GM19351 (cell line): ENCODE measurements at regions not wholly inside any gene's neighbourhood (a gene's known extent, or its start where the extent isn't known, plus 50 kb on each side); places are given as distances from the start of the nearest gene placed in this dataset.
"Not testable (repeated sequence)": the region's sequence is repeated elsewhere in the genome, so short reads cannot be mapped to it uniquely, and the experiment has no call there.

Experiments used
- ATAC-seq: cut with Tn5 transposase; IDR thresholded peaks from one replicate; pipeline ENCODE4 v1.9.1; 2021; ENCODE audit warnings: mild to moderate bottlenecking, moderate library complexity; ENCODE audit not compliant: unreplicated experiment

DNA sequence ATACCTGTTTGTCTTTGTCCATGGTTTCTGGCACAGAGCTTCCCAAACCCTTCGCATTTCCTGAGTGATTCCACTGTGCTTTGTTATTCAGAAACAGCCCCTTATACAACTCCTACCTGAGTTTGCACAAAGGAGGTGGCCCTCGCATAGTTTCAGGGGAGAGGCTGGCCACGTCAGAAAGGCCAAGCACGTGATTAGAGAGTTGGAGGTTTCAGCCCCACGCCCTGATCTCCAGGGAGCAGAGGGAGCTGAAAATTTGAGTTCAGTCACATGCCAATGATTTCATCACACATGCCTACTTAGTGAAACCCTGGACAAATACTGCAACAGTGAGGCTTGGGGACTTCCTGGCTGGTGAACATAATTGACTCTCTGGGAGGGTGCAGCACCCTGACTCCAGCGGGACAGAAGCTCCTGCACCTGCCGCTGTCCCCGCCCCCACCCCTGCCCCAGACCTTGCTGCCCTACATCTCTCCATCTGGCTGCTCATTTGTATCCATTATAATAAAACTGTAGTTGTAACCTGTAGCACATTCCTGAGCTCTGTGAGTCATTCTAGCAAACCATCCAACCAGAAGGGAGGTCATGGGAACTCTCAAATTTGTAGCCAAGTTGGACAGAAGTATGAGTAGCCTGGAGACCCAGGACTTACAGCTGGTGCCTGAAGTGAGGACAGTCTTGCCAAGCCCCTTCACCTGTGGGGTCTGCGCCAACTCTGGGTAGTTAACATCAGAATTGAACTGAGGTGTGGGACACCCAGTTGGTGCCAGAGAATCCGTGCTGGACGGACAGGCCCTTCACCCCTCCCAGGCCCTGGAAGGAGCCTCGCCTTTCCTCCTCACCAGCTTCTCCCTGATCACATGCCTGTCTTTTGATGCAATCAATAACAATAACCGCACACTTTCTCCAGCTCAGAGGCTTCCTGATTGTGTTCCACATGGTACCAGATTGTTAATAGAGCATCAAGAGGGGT lies 224.3 kb downstream of the ANAPC1 start:
- no peak for ATAC-seq

DNA sequence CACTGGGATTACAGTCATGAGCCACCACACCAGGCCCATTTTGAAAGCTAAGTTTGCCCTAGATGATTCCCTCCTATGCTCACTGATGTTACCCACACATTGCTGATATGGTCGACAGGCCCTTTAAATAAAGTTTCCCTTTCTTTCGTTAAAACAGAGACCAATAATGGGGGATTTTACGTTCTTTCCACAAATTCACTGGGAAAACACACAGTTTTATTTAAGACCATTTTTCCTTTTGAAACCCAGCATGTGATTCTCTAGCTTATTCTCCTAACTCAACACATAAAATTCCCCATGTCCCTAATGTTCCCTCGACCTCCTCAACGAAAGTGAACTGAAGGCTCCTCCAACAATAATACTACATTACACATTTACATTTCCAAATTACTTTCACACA lies 223.2 kb downstream of the ANAPC1 start:
- ATAC-seq: no peak

DNA sequence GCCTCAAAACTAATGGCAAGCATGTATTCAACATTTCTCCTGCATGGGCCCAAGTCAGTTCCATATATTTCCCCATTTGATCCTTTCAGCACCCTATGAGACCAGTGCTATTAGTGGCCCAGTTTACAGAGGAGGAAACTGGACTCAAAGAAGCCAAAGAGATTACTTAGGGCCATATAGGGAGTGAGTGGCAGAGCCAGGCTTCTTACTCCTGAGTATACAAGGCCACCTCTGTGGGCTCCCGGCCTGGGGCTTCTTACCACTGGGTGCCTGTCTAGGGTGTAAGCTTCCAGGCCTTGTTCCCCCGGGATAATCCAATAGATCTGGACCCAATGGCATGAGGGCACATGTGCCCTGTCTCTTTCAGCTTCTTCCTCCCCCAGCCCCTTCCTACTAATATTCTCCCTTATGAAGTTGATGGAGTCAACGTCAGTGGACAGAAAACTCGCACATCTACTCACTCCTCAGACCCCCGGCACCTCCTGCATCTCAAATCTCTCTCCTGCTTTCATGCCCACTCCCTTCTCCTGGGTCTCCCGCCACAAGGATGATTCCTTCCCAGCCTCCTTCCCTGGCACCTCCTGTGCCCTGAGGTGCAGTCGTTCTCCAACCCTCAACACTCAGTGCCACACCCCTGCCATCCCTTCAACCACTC lies 222.6 kb downstream of the ANAPC1 start:
- ATAC-seq: no peak

DNA sequence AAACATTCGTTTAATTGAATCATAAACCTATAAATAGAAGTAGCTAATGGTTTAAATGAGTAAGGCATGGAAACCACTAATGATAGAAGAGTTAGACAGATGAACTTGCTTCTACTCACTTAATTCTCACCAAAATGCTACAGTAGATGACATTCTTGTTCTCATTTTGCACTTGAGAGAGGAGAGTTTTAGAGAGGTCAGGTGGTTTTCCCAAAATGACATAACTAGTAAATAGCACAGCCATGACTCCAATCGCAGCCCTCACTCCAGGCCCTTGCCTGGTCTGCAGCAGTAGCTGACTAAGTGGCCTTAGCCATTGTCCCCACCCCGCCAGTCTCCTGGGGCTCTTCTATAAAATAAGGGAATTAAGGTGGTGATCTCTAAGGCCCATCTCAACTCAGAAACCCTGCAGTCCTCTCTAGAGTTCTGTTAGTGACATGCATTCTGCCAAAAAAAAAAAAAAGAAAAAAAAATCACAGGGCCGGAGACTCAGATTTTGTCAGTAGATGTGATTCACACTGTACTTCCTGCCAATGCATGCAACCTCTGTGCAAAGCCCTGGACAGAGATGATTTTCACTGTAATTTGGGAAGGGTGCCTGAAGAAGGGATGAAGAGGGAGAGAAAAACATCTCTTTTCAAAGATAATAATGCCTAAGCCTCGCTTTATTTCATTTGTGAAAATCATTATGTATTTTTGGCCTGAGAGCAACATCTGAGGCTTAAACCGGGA lies 221.8 kb downstream of the ANAPC1 start:
- ATAC-seq: no peak

DNA sequence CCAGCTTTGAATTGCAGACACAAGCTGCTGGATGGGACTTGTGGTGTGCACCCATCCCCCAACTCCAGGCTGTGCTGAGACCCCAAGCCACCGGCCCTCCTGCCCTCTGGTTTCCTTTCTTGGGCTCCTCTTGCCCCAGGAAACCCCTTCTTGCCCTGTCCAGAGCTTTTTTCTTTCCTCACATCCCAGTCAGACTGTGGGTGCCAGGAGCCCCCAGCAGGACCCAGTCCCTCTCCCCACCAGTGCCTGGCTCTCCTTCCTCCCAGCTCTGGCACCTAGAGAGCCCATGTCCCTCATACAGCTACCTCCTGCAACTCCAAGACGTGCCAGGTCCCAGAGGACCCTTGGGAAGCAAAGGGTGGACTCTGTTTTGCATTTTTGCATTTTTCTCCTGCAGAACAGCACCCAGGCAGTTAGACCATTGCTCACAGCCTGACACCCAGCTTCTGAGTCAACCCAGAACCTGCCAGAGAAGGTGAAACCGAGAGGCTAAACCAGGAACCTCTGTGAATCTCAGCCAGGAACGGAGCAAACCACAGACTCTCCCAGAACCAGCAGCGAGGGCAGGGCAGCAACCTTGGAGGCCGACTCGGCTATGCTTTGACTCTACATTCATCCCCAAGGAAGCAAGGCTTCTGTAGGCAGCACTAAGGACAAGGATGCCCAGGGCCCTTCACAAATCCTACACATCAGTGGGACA lies 221.1 kb downstream of the ANAPC1 start:
- ATAC-seq: peak; percentile 94

DNA sequence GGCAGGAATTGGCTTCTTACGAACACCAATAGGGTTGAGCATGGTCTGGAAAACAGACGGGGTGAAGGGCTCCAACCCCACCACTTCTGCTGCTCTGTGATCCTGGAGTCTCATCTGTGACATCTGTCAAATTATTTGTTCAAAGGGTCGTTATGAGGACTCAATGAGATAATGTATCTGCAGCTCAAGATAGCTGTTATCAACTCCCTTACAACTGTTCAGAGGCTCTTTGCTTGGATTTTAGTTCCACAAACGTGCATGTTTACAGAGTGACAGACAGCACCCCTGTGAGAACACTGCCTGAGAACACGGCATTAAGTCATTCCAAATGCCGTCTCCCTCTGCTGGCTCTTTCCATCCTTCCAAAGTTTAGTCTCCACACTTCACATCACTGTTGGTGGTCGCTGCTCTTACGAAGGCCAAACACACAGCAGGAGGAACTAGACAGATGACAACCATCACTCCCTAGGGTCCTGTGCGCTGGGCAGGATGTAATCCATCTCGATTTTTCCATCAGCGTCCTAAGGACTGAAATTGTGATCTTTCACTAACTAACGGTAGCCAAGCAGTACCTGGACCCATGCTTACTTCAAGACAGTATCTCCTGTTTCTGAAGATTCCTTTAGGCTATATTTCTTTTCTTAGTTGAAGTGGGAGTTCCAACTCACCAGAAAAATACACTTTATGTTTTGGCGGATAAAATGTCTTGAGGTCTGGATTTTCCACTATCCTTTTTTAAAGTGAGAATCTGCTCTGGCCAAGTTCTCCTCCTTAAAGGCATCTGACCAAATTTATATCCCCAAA lies 220.3 kb downstream of the ANAPC1 start:
- ATAC-seq: no peak

DNA sequence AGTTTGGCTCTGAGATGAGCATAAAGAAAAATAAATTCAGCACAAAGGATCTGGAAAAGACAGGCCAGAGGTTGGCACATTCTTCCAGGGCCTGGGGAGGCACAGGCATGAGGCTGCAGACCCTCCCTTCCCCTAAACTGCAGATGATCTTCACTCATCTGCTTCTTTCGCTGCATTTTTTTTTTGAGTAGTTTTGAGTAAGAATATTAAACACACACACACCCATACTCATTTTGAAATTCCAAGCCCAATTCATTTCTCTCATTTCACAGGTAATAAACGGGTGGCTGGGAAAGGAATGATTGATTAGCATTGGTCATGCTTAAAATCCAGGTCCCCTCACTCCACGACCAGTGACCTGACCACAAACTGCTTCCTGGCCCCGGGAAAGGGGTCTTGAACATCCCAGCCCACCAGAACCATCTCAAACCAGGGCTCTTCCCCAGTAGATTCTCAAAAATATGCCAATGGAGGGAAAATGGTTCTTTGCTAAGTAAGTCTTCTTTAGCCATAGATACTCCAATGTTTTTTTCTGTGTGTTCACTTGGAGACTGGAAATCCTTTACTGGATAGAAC lies 219.6 kb downstream of the ANAPC1 start:
- no peak for ATAC-seq

DNA sequence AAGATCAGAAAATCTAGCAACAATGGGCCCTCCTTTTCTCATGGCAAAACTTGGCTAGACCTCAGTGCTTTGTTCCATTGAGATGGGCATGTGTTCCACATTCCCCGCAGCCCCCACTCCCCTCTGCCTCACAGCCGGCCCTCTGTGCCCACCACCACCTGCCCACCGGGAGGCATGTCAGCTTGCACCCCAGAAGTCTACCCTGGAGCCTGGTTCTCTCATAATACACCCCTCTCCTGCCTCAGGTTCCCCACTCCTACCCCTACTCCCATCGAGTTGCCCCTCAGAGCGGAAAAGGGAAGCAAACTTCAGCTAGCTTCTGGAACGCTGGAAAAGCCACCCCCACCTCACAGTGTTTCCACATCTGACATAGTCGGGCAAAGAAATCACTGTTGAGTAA lies 219.0 kb downstream of the ANAPC1 start:
- no peak for ATAC-seq

DNA sequence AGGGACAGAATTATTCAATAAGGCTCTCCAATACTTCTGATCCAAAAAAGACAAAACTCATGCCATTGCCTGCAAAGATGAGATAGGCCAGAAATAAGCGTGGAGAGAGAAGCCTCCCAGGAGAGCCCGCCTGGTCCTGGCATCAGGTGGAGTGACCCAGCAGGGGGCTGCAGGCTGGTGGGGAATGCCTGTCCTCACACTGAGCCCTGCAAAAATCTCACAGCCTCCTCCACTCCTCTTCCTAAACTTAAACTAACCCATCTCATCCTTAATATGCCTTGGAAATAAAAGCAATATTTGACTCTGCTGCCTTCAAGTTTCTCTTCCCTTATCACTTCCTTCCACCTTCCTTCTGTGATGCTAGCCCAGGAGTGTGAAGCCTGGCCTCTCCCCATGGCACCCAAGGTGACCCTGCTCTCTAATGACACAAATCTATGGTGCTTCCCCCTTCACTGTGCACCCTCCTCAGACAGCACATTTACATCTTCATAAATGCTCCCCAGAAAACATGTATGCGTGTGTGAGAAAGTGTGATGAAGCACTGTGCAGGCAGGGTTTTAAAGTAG lies 218.4 kb downstream of the ANAPC1 start:
- ATAC-seq: no peak

DNA sequence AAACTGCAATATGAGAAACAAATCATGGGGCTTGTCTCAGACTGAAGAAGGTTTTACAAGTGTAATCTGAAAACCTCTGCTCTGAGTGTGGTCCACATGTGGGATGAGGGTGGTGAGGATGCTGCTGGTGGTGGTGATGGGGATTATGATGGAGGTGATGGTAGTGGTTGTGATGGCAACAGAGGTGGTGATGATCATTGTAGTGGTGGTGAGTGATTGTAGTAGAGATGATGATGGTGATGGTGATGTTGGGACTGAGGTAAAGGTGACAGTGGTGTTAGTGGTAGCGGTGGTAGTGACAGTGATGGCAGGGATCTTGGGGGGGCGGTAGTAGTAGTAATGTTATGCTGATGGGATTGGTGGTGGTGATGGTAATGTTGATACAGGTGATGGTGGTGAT lies 217.8 kb downstream of the ANAPC1 start:
- ATAC-seq: no peak

DNA sequence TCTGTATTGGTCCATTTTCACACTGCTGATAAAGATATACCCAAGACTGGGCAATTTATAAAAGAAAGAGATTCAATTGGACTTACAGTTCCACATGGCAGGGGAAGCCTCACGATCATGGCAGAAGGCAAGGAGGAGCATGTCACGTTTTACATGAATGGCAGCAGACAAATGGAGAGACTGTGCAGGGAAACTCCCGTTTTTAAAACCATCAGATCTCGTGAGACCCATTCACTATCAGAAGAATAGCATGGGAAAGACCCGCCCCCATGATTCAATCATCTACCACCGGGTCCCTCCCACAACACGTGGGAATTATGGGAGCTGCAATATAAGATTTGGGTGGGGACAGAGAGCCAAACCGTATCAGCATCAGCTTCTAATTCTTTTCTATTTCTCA lies 217.0 kb downstream of the ANAPC1 start:
- ATAC-seq: no peak

DNA sequence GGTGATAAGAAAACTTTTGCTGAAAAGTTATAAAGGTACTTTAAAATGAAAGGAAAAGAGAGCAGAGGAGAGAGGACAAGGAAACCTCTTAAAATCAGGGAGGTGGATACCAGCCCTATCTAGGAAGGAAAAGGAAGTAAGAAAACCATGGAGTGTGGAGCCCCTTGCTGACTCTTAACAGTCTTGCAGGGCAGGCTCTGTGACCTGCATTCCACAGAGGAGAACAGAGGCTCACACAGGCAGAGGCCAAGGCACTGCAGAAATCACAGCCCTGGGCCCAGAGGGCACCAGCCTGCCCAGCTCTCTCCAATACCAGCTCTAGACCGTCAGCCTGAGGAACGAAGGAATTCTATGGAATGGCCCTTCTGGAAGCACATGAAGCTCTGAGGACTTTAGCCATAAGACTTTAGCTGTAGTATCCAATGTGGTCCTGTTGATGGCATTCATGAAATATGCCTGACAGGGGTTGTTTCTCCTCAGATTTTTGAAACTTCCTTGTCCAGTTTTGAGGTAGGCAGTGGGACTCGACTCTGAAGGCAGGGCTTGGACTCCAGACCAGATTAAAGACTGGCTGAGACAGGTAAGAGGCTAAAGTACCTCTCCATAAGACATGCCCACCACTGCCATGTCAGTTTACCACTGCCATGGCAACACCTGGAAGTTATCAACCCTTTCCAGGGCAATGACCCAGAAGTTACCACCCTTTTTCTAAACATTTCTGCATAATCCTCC lies 216.3 kb downstream of the ANAPC1 start:
- ATAC-seq: no peak

DNA sequence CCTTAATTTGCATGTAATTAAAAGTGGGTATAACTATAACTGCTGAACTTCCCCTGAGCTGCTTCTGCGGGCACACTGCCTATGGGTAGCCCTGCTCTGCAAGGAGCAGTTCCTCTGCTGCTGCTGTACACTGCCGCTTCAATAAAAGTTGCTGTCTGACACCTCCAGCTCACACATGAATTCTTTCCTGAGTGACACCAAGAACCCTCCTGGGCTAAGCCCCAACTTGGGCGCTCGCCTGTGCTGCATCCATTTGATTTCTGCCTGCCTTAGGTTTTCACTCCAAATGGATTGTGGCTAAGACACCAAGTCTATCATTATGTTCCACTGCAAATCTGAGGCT lies 215.7 kb downstream of the ANAPC1 start:
- ATAC-seq: no peak

DNA sequence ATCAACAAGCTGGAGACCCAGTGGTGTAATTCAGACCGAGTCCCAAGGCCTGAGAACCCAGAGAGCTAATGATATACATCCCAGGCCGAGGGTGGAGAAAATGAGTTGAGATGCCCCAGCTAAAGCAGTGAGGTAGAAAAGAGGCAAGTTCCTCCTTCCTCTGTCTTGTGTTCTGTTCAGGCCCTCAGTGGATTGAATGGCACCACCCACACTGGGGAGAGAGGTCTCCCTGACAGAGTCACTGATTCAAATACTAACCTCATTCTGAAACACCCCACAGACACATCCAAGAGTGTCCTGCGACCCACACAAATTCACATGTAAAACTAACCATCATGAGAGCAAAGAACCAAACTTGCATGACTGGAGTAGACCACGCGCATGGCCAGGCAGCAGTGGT lies 215.3 kb downstream of the ANAPC1 start:
- ATAC-seq: no peak

DNA sequence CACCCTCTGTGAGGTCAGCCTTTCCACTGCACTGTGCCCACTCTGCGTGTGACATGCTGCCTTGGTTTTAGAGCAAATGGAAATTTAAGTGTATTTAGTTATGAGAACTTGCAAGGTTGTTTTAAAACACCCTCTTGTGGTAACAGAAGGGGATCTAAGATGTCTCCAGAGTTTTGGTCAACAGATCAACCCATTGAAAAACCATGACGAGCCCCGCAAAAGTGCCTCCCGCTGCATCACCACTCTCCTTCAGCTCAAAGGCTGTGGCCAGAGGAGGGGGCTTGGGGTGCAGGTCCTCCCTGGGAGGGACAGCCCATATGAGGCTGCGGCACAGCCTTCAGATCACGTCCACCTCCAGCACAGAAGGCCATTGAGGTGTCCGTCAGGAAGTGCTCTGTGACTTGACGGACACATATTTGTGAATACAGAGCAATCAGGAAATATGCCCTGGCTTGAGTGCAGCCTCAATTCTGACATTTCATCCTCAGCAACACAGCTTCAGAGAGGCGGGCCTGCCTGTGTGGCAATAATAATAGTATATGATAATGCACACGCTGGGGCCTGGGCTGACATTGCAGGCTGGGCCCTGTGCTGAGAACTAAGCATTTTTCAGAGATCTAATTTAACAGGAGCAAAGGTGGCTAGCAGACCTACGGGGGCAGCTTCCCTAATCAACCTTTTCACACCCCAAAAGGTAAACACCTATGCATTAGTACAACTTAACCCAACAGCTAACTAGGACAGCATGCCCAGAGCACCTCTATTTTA lies 213.9 kb downstream of the ANAPC1 start:
- no peak for ATAC-seq

DNA sequence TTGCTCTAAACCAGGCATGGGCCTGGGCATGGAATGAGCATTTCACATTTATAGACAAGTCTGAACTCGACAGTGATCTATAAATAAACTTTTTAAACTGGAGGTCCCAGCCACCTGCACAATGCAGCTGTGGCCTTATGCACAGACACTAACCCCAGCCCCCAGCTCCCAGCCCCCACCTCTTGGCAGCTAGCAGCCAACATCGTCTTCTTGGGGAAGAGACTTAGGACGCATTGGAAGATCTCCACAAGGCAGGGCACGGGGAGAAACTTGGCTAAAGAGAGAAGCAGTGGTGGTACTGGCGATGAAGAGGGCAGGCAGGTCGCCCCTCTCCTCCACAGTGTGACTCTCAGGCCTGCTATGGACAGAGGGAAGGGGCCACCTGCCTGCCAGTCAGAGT lies 213.2 kb downstream of the ANAPC1 start:
- no peak for ATAC-seq

DNA sequence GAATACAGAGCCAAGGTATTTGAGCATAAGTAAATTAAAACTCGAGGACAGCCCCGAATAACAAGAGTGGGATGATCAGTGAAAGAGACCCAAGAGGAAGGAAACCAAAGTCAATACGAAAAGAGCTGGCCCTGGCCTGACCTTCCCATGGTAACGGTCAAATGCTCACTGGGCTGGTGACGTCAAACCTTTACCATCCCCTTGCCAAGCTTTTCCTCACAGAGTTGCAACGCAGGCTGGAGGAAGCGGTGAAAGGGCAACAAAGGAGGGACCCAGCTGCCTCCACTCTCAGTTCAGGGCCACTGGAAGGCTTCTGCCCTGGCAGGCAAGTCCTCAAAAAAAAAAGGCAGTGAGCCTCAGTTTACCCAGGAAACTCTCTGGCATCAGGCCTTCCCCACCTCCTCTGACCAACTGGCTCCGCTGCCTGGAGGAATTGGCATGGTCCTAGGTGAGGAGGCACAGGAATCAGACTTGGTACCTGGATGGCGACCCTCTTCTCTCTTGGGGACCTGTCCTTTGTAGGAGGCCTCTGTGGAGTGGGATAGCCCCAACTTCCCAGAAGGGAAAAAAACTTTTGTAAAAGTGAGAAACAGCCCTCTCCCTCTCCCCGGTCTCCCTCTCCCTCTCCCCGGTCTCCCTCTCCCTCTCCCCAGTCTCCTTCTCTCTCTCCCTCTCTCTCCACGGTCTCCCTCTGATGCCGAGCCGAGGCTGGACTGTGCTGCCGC lies 212.4 kb downstream of the ANAPC1 start:
- ATAC-seq: no peak

DNA sequence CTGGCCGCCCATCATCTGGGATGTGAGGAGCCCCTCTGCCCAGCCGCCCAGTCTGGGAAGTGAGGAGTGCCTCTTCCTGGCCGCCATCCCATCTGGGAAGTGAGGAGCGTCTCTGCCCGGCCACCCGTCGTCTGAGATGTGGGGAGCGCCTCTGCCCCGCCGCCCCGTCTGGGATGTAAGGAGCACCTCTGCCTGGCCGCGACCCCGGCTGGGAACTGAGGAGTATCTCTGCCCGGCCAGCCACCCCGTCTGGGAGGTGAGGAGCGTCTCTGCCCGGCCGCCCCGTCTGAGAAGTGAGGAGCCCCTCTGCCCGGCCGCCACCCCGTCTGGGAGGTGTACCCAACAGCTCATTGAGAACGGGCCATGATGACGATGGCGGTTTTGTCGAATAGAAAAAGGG lies 211.4 kb downstream of the ANAPC1 start:
- ATAC-seq: not testable (repeated sequence)
